GM18505 (cell line): ENCODE measurements at regions not wholly inside any gene's neighbourhood (a gene's known extent, or its start where the extent isn't known, plus 50 kb on each side); places are given as distances from the start of the nearest gene placed in this dataset.

Source experiments
- ATAC-seq: cut with Tn5 transposase; IDR thresholded peaks from one replicate; pipeline ENCODE4 v1.9.1; 2021; ENCODE audit not compliant: unreplicated experiment
- POLR2A ChIP-seq: IDR thresholded peaks from 4 replicates; pipeline ENCODE4 v1.6.1; 2011; ENCODE audit warnings: borderline replicate concordance; ENCODE audit not compliant: insufficient read depth, insufficient read length; ENCODE audit errors: extremely low read depth

DNA sequence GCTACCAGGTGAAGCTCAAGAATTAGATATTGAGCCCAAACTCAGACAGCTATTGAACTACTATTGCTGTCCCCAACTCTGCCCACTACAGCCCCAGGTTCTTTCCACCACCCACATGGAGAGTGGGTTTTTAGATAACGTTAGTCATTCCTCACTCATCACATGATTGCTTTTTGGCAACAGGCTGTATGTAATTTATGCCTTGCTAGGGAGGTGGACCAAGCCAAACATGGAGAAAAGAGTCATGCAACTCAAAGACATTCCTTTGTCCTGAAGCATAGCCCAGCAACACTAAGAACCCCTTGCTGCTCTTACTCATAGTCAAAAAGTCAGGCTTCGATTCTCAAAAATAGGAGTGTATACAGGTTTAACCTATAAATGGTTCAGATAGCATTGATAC lies 275.9 kb upstream of the VCX3A start:
- no peak for ATAC-seq
- TF ChIP-seq POLR2A, result no peak

DNA sequence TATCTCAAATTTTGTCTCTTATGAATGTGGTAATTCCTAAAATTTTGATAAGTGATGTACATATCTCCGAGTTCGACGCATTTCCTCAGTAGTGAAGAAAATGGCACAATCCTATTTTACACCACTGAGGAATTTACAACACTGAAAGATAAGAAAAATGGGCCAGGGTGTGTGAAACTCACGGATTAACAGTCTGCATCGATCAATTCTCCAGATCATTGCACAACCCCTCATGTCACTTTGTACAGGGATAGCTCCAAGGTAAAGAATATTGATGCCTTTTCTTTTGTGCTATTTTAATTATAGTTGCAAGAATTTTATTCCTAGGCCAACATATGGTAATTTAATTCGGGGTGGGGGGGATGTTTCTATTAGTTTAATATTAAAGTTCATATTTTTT lies 268.7 kb upstream of the VCX3A start:
- ATAC-seq, result no peak
- no peak for TF ChIP-seq POLR2A

DNA sequence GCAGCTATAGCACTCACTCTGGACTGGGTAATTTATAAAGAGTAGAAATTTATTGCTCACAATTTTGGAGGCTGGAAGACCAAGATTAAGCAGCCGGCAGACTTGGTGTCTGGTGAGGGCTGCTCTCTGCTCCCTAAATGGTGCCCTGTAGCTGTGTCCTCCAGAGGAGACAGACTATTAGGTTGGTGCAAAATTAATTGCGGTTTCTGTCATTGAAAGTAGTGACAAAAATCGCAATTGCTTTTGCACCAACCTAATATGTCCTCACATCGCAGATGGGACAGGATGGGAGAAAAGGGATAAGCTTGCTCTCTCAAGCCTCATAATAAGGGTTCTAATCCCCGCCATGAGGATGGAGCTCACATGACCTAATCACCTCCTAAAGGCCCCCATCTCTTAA lies 258.1 kb upstream of the VCX3A start:
- ATAC-seq, result no peak
- no peak for TF ChIP-seq POLR2A

DNA sequence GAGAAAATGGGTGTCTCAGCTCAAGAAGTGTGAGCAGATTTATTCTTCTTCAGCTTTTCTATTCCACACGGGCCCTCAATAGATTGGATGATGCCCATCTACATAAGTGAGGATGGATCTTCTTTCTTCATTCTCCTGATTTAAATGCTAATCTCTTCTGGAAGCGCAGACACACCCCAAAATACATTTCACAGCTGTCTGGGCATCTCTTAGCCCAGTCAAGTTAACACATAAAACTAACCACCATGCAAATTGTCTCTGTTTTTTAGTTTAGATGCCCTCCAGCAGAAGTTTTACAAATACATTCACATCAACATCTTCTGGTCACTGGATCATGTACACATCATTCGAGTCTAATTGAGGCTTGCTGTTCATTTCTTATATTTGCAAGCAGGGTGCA lies 249.0 kb upstream of the VCX3A start:
- no peak for TF ChIP-seq POLR2A

DNA sequence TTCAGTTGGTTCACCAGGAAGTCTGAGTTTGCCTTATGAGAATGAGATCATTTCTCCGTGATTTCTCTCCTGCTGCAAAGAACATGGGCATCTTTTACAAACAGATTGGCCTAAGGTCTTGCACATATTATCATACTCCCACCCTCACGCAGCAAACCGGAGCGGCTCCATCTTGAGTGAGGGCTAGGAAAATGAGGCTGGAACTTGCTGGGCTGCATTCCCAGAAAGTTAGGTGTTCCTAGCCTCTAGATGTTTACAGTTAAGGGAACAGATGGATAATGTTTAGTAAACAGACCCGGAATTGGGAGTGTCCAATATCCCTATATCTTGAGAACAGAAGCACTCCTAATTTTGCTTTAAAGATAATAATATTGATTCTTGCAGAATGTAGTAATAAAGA lies 247.9 kb upstream of the VCX3A start:
- no peak for TF ChIP-seq POLR2A
- no peak for ATAC-seq

More for the DNA sequence above, 249.0 kb upstream of the VCX3A start:
- no peak for ATAC-seq

DNA sequence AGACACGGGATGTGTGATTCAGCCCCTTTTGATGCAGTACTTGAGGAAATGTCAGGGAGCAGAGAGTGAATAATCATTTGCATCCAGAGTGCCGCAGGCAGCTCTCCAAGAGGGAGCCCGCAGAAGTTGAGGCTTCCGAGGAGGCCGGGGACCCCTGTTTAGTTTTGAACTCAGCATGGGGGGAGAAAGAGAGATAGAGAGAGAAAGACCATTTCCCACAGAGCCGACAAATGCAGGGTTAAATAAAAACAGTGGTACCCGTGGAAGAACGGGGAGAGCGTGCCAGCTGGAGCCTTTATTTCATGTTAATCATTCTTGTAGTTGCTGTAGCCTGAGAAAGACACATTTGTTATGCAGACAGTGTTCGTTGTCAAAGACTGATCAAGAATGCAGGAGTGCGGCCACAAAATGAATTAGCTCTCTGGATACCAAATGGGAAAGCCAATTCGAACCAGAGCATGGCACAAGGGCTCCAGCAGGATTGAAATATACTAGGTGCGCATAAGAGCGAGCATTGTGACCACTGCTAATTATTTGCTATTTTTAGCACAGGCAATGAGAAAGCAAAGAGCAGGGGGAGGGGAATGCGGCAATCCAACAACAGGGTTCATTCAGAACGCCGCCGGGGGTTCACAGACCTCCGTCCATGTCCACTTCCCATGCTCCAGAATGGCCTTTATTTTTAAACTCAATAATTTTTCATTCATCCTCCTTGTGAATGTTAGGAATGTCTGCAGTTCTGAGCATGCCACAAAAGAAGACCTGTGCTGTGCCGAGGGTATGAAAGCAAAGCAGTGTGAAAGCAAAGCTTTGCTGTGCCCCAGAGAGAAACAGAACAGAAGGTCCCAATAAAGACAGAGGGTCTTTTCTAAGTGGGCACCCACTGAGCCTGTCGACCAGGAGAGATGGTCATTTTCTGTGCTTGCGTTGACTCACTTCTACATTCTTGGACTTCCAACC lies 243.9 kb upstream of the VCX3A start:
- ATAC-seq, result no peak
- TF ChIP-seq POLR2A, result no peak

DNA sequence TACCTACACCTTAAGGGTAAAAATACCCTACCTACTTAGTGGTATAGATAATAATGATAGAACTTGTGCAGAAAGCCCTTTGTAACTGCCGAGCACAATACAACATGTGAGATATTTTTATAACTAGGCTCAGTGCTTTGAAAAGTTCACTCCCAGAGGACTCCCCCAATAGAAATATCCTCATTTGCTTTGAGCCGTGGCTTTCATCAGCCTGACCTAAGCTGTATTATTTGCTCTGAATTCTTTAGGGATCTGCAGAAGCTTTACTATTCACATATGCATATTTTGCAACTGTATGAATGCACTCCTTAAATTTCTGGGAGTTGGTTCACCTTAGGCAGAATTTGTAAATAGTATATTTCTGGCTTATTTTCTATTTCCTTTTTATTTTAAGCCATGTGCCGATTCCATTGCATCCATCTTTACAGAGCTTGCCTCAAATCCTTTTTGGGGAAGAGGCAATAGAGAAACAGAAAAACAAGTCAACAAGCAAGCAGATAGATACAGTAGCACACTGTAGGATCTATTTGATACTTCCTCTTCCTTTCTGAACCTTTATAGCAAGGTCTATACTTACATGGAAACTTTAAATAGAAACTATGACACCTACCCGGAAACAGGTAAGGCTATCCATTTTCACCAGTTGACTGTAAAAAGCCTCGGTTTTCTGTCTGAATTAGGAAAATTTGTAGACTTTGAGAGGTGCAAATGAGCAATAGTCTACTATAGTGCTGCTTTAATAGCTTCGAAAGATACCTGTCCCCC lies 242.5 kb upstream of the VCX3A start:
- TF ChIP-seq POLR2A, result no peak
- no peak for ATAC-seq

DNA sequence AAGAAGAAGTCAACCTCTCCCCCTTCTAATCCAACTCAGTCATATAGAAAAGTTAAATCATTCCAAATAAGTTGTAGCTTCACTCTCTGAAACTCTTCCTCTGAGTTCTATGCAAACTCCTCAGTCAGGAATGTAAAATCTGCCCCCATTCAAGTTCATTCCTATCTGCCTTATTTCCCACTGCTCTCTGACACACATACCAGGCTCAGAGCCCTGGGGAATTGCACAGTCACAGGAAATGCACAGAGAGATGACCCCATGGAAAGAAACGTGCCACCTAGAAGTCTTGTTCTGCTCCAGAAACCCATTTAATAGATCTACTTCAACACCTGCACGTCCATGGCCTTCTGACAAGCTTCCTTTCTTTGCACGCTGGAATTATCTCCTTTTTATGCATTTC lies 236.0 kb upstream of the VCX3A start:
- TF ChIP-seq POLR2A, result no peak
- ATAC-seq, result no peak

DNA sequence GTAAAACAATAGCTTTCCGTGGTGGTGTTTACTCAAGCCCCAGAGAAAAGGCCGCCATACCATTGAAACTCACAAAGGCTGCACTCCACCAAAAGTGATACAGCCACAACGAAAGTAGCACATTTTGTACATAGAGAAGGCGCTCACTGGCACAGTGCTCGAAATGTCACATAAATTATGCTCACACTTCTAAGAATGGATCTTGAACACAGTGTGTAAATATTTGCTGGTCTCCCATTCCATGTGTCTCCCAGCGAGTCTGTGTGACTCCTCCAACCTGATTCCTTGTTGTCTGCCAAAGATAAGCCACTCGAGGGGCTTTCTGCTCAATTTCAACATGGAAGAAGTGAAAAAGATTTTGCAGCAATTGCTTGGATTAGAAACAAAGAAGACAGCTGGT lies 234.0 kb upstream of the VCX3A start:
- no peak for ATAC-seq
- TF ChIP-seq POLR2A, result no peak

DNA sequence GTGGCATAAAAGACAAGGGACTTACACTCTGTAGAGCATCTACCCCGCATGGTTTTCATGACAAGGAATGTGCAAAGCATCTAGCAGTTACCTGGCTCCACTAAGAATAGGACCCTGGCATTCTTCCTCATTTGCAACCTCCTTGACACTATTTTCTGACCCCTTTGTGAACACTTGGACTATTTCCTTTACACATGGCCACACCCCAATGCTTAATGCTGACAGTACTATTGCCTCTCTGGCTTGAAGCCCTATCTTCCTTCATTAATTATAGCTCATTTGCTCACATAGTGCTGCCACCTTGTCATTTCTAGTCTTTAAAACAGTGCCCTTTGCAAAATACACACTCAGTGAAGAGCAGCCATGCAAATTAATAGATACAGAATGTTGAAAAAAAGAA lies 226.3 kb upstream of the VCX3A start:
- no peak for ATAC-seq
- no peak for TF ChIP-seq POLR2A

DNA sequence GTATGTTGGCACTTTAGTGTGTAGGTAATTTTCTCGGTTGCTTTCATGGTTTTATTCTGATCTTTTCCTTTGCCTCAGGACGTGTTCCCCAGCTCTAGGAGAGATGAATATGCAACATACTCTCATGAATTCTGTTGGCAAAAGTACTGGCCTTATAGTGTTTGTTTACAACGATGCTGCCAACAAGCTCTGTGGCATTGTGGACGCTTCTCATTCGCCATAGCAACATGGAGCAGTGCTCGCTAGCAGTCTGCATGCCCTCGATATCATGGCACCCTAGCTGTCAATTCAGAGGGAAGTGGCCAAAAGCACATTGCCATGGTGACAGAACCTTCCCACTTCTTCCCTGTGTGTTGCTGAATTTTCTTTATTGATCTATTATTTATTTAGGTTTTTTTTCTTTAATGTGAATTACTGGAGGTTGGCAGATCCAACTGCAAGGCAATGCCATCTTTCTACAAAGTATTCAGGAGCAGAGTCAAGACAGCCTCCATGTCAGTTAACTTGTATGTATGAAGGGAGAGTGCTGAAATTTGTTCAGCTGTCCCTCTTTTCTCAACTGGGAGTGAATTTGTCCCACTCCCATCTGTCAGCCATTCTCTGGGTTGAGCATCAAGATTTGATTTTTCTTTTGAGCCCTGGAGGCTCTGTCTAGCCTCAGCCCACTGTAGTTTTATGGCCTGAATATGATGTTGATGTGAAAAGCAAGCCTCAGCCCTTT lies 224.9 kb upstream of the VCX3A start:
- no peak for ATAC-seq
- TF ChIP-seq POLR2A, result no peak

DNA sequence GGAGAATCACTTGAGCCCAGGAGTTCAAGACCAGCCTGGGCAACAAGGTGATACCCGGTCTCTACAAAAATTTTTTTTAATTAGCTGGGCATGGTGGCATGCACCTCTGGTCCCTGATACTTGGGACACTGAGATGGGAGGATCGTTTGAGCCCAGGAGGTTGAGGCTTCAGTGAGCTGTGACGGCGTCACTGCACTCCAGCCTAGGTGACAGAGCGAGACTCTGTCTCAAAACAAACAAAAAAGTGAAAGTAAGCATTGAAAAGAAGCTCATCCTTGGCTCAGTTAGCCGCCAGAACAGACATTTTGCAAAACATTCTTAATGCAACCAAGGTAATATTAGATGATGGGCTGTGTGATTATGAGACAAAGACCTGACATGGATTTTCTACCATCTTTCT lies 223.3 kb upstream of the VCX3A start:
- TF ChIP-seq POLR2A, result no peak
- ATAC-seq, result no peak

DNA sequence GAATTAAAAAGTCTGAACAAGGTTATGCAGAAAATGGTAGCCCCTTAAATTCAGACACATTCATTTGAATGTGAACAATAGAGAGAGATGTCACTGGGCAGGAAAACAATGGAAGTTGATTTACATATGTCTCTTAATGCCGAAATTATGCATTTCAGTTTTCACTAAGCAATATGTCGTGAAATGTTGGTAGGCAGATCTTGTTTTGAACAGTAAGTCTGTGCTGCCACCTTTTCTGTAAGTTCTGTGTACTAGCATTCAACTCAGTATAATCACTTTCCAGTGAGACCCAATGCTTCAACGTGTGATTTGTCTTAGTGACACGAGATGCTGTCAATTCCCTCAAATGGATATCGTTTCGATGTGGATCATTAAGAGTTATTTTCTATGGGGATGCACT lies 222.7 kb upstream of the VCX3A start:
- no peak for ATAC-seq
- no peak for TF ChIP-seq POLR2A
